PC-3 (cell line): ENCODE measurements at regions not wholly inside any gene's neighbourhood (a gene's known extent, or its start where the extent isn't known, plus 50 kb on each side); places are given as distances from the start of the nearest gene placed in this dataset.

Experiments used
- EZH2 ChIP-seq: fragments of 300-600 bp; sonication (generic); IDR thresholded peaks from one replicate; pipeline ENCODE4 v1.6.1; 2017; ENCODE audit warnings: antibody characterized with exemption, mild to moderate bottlenecking, low read length; ENCODE audit not compliant: unreplicated experiment
- EZH2phosphoT487 ChIP-seq: fragments of 300-600 bp; sonication (generic); IDR thresholded peaks from 2 replicates; pipeline ENCODE4 v1.6.1; 2018; ENCODE audit warnings: mild to moderate bottlenecking, antibody characterized with exemption, low read length, borderline replicate concordance
- TF ChIP-seq, protein P1 (sequence below): fragments of 300-600 bp; sonication (generic); conservative IDR thresholded peaks from 2 replicates; pipeline ENCODE4 v1.5.1; 2017; ENCODE audit warnings: antibody characterized with exemption, low read depth, mild to moderate bottlenecking, low read length

DNA sequence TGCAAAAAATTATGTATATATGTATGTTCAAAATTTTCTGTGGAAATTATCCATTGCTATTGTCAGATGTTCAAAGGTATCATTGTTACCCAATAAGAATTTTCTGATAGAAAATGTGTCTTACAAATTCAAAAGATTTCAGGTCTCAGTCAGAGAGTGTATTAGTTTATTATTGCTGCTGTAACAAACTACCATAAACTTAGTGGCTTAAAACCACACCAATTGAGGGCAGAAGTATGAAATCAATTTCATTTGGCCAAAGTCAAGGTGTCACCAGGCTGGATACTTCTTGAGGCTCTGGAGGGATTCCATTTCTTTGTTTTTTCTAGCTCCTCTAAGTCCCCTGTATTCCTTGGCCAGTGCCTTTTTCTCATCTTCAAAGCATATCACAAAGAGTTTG, 914.4 kb upstream of the ROBO1 start:
- TF ChIP-seq, protein P1, sequence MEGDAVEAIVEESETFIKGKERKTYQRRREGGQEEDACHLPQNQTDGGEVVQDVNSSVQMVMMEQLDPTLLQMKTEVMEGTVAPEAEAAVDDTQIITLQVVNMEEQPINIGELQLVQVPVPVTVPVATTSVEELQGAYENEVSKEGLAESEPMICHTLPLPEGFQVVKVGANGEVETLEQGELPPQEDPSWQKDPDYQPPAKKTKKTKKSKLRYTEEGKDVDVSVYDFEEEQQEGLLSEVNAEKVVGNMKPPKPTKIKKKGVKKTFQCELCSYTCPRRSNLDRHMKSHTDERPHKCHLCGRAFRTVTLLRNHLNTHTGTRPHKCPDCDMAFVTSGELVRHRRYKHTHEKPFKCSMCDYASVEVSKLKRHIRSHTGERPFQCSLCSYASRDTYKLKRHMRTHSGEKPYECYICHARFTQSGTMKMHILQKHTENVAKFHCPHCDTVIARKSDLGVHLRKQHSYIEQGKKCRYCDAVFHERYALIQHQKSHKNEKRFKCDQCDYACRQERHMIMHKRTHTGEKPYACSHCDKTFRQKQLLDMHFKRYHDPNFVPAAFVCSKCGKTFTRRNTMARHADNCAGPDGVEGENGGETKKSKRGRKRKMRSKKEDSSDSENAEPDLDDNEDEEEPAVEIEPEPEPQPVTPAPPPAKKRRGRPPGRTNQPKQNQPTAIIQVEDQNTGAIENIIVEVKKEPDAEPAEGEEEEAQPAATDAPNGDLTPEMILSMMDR = no peak
- no peak for TF ChIP-seq EZH2
- TF ChIP-seq EZH2phosphoT487 = no peak
